Adrenal gland (tissue), 9 donors: ENCODE measurements at regions not wholly inside any gene's neighbourhood (a gene's known extent, or its start where the extent isn't known, plus 50 kb on each side); places are given as distances from the start of the nearest gene placed in this dataset.

Source experiments
- DNase-seq, 7 donors: peaks; one replicate each; pipeline ENCODE4 v3.0.0-alpha.2; 2019 to 2020
- H3K27ac ChIP-seq, 5 donors: fragments of 200-600 bp; sonication (generic) in 4 of 5; 1 replicate in 3 of 5; 2 replicates in 2 of 5; pipeline versions ENCODE4 v1.5.1 to v1.8.0; 2016 to 2020; ENCODE audit warnings: mild to moderate bottlenecking in 1 of 5
- H3K27me3 ChIP-seq: fragments of 200-600 bp; 2 replicates; pipeline ENCODE4 v1.8.0; 2021
- H3K36me3 ChIP-seq, 2 donors: fragments of 200-600 bp; replicated peaks in 1 of 2; 1 replicate in 1 of 2; 2 replicates in 1 of 2; pipeline versions ENCODE4 v1.5.1 to v1.8.0; 2018 to 2022
- H3K4me1 ChIP-seq, 2 donors: fragments of 200-600 bp; replicated peaks in 1 of 2; 1 replicate in 1 of 2; 2 replicates in 1 of 2; pipeline versions ENCODE4 v1.5.1 to v1.8.0; 2018 to 2021
- H3K4me3 ChIP-seq, 4 donors: fragments of 200-600 bp; sonication (generic) in 3 of 4; one replicate each; pipeline ENCODE4 v1.5.1; 2016 to 2018
- H3K9me3 ChIP-seq, 3 donors: fragments of 200-600 bp; sonication (generic) in 1 of 3; replicated peaks in 1 of 3; 1 replicate in 2 of 3; 2 replicates in 1 of 3; pipeline versions ENCODE4 v1.5.1 to v1.8.0; 2016 to 2021
- CTCF ChIP-seq, 6 experiments: fragments of 450-650 bp in 4 of 6; fragments of 200-600 bp in 2 of 6; sonication (generic) in 1 of 6; IDR thresholded peaks; 1 replicate in 5 of 6; 2 replicates in 1 of 6; pipeline versions ENCODE4 v1.5.1 to v1.8.0; 2016 to 2021; ENCODE audit warnings: antibody characterized with exemption in 6 of 6, mild to moderate bottlenecking in 2 of 6, moderate library complexity in 1 of 6
- POLR2A ChIP-seq, 2 donors: fragments of 450-650 bp; IDR thresholded peaks; one replicate each; pipeline ENCODE4 v1.6.1; 2017; ENCODE audit warnings: antibody characterized with exemption in 2 of 2, mild to moderate bottlenecking in 2 of 2, moderate library complexity in 1 of 2
- WGBS, 4 donors: extraction: QIAGEN DNeasy Blood & Tissue Kit in 2 of 4; methylation state at CpG; one replicate each; pipeline versions ENCODE4 v1.1.5 to v1.1.7; 2013 to 2017; 5-methylcytosine and 5-hydroxymethylcytosine counted together
- intact Hi-C, 2 donors: fragments of 100-400 bp; cut with DNase I; formaldehyde crosslinking; loops; one replicate each; pipeline versions ENCODE4 v1.14.1 to v1.15.0; 2022 to 2023
- donor health status: healthy with polysubstance abuse.
- donor health status: Bipolar disorder and iron deficiency.
- donor health status: DM: yes; HTN: yes; CAD: no.
- donor health status: DM: no; HTN: no; CAD: no.
- donor health status: DM: no; HTN: no; CAD: no.

GRCh38 chr13:112154301-112155060 lies 87.5 kb downstream of the SOX1 start:
- intact Hi-C loops, result no loop called here
- WGBS, 4 donors, result 70 to 79% (median 76%) methylated on average over 8 to 14 of the region's 14 CpGs
- Histone ChIP-seq H3K27ac (no peak overlapping the region), H3K9me3 (no peaks in the 10 kb centered on the region), H3K4me3 (no peak overlapping the region), H3K27me3 (no peaks in the 10 kb centered on the region), H3K4me1 (no peaks in the 10 kb centered on the region), H3K36me3 (no peaks in the 10 kb centered on the region)
- DNase-seq, result no peak
- TF ChIP-seq CTCF (IDR thresholded peaks at IDR 0.05) (no peak), POLR2A (IDR thresholded peaks at IDR 0.05) (no peak)

GRCh38 chr13:112158961-112159360 lies 92.0 kb downstream of the SOX1 start:
- 77 to 93% (median 80%) methylated on average over 5 of the region's 5 CpGs for WGBS, 4 donors
- Histone ChIP-seq H3K9me3 (no peaks in the 10 kb centered on the region), H3K27me3 (no peaks in the 10 kb centered on the region), H3K4me3 (no peak overlapping the region), H3K36me3 (no peaks in the 10 kb centered on the region), H3K4me1 (no peaks in the 10 kb centered on the region), H3K27ac (no peak overlapping the region)
- TF ChIP-seq POLR2A (IDR thresholded peaks at IDR 0.05) (no peak), CTCF (IDR thresholded peaks at IDR 0.05) (no peak)
- DNase-seq, result no peak
- intact Hi-C loops, result no loop called here

DNA sequence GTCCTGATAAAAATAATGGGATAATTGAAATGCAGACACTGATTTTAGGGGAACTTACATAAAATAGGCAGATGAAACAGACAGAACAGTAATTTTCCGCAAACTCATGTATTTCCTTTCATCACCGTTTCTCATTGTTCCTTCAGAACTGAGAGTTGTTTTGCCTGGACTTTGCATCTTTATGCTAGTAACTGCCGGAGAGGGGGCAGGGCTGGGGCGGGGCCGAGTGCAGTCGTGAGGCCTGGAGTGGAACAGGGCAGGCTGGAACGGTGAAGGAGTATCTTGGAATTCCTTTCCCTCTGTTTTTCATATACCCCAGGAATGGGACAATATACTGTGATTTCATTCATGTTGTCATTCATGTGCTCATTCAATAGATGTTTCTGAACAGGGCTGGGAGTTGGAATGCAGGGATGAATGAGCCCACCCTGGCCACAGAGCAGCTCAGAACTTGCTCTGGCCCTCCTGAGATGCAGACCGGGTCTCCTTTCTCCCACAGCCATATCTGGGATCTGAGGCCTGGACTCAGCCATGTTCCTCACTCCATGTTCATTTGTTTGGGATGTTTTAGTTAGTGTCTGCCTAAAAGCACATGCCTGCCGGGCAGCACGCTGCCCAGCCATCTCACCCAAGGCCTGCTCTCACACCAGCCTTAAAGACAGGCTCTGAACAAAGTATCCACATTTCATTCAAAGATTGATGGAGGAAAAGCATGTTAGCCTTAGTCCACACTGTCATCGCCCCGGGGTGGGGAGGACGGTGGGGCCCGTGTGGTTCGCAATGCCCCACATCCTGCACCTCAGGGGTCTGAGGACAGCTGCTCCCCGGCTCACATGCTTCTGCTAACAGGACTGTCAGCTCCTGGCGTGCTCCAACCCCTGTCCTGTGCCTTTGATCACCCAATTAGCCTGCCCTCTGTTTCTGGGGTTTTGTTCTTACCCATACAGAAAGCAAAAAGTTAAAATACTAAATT lies 92.9 kb downstream of the SOX1 start:
- TF ChIP-seq POLR2A (IDR thresholded peaks at IDR 0.05) (no peak), CTCF (IDR thresholded peaks at IDR 0.05) (no peak)
- no peaks in the 10 kb centered on the region for H3K27me3 ChIP-seq
- H3K9me3 ChIP-seq, result no peaks in the 10 kb centered on the region
- intact Hi-C loops, result no loop called here
- no peak overlapping the region for H3K27ac ChIP-seq
- H3K4me1 ChIP-seq, result no peaks in the 10 kb centered on the region
- H3K4me3 ChIP-seq, result no peak overlapping the region
- WGBS, 4 donors, result 51 to 60% (median 55%) methylated on average over 12 to 17 of the region's 17 CpGs
- no peak for DNase-seq
- no peaks in the 10 kb centered on the region for H3K36me3 ChIP-seq

DNA sequence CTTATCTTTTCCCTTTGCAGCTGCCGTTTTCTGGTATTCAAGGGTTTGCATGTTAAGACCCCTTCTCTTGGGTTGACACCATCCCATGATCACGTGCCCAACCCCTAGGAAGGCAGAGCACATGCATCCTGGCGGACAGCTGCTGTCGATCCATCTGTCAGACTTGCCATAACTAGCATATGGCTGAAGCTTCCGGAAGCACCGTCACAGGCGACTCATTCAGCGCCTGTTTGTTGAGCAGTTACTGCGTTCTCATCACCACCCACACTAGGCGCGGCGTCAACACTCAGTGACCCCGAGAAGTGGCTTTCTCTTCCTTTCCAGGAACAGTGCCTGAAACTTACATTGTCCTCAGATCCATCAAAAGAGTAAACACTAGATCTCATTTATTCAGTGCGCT lies 93.6 kb downstream of the SOX1 start:
- TF ChIP-seq POLR2A (IDR thresholded peaks at IDR 0.05) (no peak), CTCF (IDR thresholded peaks at IDR 0.05) (no peak)
- H3K4me1 ChIP-seq, result no peaks in the 10 kb centered on the region
- 75 to 85% (median 78%) methylated on average over 14 of the region's 14 CpGs for WGBS, 4 donors
- no peak overlapping the region for H3K27ac ChIP-seq
- H3K27me3 ChIP-seq, result no peaks in the 10 kb centered on the region
- no peaks in the 10 kb centered on the region for H3K36me3 ChIP-seq
- H3K9me3 ChIP-seq, result no peaks in the 10 kb centered on the region
- intact Hi-C loops, result no loop called here
- H3K4me3 ChIP-seq, result no peak overlapping the region
- no peak for DNase-seq
